ENCODE measurements at regions not wholly inside any gene's neighbourhood (a gene's known extent, or its start where the extent isn't known, plus 50 kb on each side); places are given as distances from the start of the nearest gene placed in this dataset.

DNA sequence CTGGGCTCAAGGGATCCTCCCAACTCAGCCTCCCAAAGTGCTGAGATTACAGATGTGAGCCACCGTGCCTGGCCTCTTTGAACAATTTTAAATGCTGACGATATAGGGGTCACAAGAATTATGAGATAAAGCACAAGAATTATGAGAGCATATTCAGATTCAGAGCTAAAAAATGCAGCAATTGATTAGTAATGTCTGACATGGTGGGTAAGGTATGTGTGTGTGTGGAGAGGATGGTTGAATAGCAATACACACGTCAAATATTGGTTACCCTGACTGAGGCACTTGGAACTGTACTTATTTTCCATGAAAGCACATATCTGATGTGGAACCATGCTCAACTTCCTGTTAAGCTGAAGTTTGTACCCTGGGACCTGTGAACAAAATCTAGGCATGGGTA is 115.6 kb downstream of the EOMES start:
- TF ChIP-seq EZH2 (IDR thresholded peaks at IDR 0.05) (no peak), POLR2AphosphoS5 (IDR thresholded peaks at IDR 0.05; ENCODE audit: borderline replicate concordance, low read depth, low read length) (no peak)

Data from SK-N-MC (cell line).